ENCODE measurements at regions not wholly inside any gene's neighbourhood (a gene's known extent, or its start where the extent isn't known, plus 50 kb on each side); places are given as distances from the start of the nearest gene placed in this dataset.

DNA sequence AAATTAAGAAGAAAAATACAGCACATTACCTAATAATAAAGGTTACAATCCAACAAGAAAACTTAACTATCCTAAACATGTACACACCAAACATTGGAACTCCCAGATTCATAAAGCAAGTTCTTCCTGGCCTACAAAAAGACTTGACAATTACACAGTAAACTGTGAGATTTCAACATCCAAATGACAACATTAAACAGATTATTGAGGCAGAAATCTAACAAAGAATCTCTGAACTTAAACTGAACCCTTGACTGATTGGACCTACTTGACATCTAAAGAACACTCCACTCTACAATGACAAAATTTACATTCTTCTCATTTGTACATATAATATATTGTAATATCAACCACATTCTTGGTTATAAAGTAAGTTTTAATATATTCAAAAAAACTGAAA lies 1341.3 kb downstream of the LRFN5 start:
- no peak overlapping the region for H4K8ac ChIP-seq (ENCODE audit: low read length)
- no peak overlapping the region for H3K23ac ChIP-seq (ENCODE audit: low read length in 2 of 2)
- H2BK15ac ChIP-seq (ENCODE audit: low read depth, poor library complexity, severe bottlenecking), result no peak overlapping the region
- no peak overlapping the region for H3K9ac ChIP-seq (ENCODE audit: low read length)
- no peak overlapping the region for H3K14ac ChIP-seq (ENCODE audit: low read length in 2 of 2)
- H2BK5ac ChIP-seq (ENCODE audit: low read depth, low read length, poor library complexity, severe bottlenecking), result no peak overlapping the region
- no peak overlapping the region for H2BK120ac ChIP-seq (ENCODE audit: low read depth, low read length)
- no peak overlapping the region for H3K27ac ChIP-seq (ENCODE audit: low read length, poor library complexity, severe bottlenecking)
- no peak overlapping the region for H2AK5ac ChIP-seq (ENCODE audit: low read length, severe bottlenecking)
- H2BK12ac ChIP-seq (ENCODE audit: low read length in 2 of 2), result no peak overlapping the region
- DNase-seq, result no peak
- no peak overlapping the region for H3K4ac ChIP-seq (ENCODE audit: low read depth in 1 of 2, low read length in 2 of 2)
- H3K4me3 ChIP-seq (ENCODE audit: insufficient read depth in 1 of 2, low read depth in 1 of 2, low read length in 2 of 2), result no peak overlapping the region
- H3K36me3 ChIP-seq (ENCODE audit: control insufficient read depth in 1 of 2, insufficient read depth in 2 of 2, low read depth in 1 of 2, low read length in 2 of 2), result no peaks in the 10 kb centered on the region
- no peak overlapping the region for H4K91ac ChIP-seq (ENCODE audit: low read length)
- H2AFZ ChIP-seq (ENCODE audit: low read depth, low read length), result no peak overlapping the region
- no peak overlapping the region for H3K4me2 ChIP-seq (ENCODE audit: low read length, poor library complexity, severe bottlenecking)
- no peaks in the 10 kb centered on the region for H3K27me3 ChIP-seq (ENCODE audit: control insufficient read depth in 1 of 2, insufficient read depth in 1 of 2, low read length in 2 of 2)
- H3K9me3 ChIP-seq (ENCODE audit: control insufficient read depth, low read length), result no peaks in the 10 kb centered on the region
- H3K4me1 ChIP-seq (ENCODE audit: control insufficient read depth, insufficient read depth, low read depth, low read length), result no peaks in the 10 kb centered on the region
- no peak overlapping the region for H3K18ac ChIP-seq (ENCODE audit: low read depth in 1 of 2, low read length in 2 of 2)
- no peaks in the 10 kb centered on the region for H3K79me1 ChIP-seq (replicated peaks; ENCODE audit: low read length, poor library complexity, severe bottlenecking)

DNA sequence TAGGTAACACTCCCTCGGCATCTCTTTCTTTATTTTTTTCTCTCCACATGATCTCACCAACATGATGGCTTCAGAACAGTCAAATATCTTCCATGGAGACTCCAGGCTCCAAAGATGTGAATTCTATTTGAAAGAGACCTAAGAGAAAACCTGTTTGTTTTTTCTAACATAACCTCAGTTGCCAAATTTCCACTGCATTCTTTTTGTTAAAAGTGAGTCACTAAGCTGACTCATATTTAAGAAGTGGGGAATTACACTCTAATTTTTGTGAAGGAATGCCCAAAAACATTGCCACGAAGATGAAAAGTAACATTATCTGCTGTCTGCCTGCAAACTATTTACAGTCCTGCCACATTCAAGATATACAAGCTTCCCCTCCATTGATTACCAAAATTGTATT lies 1337.6 kb downstream of the LRFN5 start:
- Histone ChIP-seq H4K8ac (ENCODE audit: low read length) (no peak overlapping the region), H3K9me3 (ENCODE audit: control insufficient read depth, low read length) (no peaks in the 10 kb centered on the region), H2BK12ac (ENCODE audit: low read length in 2 of 2) (no peak overlapping the region), H3K27me3 (ENCODE audit: control insufficient read depth in 1 of 2, insufficient read depth in 1 of 2, low read length in 2 of 2) (no peaks in the 10 kb centered on the region), H3K9ac (ENCODE audit: low read length) (no peak overlapping the region), H2BK15ac (ENCODE audit: low read depth, poor library complexity, severe bottlenecking) (no peak overlapping the region), H4K91ac (ENCODE audit: low read length) (no peak overlapping the region), H3K4me1 (ENCODE audit: control insufficient read depth, insufficient read depth, low read depth, low read length) (no peaks in the 10 kb centered on the region), H3K27ac (ENCODE audit: low read length, poor library complexity, severe bottlenecking) (no peak overlapping the region), H2BK120ac (ENCODE audit: low read depth, low read length) (no peak overlapping the region), H3K79me1 (replicated peaks; ENCODE audit: low read length, poor library complexity, severe bottlenecking) (no peaks in the 10 kb centered on the region), H2AFZ (ENCODE audit: low read depth, low read length) (no peak overlapping the region), H2AK5ac (ENCODE audit: low read length, severe bottlenecking) (no peak overlapping the region), H2BK5ac (ENCODE audit: low read depth, low read length, poor library complexity, severe bottlenecking) (no peak overlapping the region), H3K36me3 (ENCODE audit: control insufficient read depth in 1 of 2, insufficient read depth in 2 of 2, low read depth in 1 of 2, low read length in 2 of 2) (no peaks in the 10 kb centered on the region), H3K23ac (ENCODE audit: low read length in 2 of 2) (no peak overlapping the region), H3K4me3 (ENCODE audit: insufficient read depth in 1 of 2, low read depth in 1 of 2, low read length in 2 of 2) (no peak overlapping the region), H3K14ac (ENCODE audit: low read length in 2 of 2) (no peak overlapping the region), H3K4ac (ENCODE audit: low read depth in 1 of 2, low read length in 2 of 2) (no peak overlapping the region), H3K4me2 (ENCODE audit: low read length, poor library complexity, severe bottlenecking) (no peak overlapping the region), H3K18ac (ENCODE audit: low read depth in 1 of 2, low read length in 2 of 2) (no peak overlapping the region)
- DNase-seq, result no peak
- WGBS, result 49% methylated on average over 2 of the region's 2 CpGs

DNA sequence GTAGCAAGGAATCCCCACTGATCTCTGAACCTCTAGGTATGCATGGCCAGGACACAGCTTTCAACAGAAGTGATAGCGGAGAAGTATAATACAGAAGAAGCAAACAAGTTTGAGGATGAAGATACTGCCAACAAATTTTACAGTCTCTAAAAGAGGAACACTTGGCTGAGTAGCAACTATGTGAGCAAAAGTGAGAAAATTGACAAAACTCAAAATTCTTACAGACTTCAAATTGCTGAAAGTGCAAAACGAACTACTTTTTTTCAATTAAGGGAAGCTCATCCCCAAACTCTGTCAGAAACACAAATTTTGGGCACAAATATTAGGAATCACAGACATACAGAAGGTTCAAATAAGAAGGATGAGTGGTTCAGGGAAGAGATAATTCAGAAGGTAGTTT lies 1324.6 kb downstream of the LRFN5 start:
- no peak overlapping the region for H3K18ac ChIP-seq (ENCODE audit: low read depth in 1 of 2, low read length in 2 of 2)
- no CpG with 5 or more reads among the region's 2 CpGs for WGBS

DNA sequence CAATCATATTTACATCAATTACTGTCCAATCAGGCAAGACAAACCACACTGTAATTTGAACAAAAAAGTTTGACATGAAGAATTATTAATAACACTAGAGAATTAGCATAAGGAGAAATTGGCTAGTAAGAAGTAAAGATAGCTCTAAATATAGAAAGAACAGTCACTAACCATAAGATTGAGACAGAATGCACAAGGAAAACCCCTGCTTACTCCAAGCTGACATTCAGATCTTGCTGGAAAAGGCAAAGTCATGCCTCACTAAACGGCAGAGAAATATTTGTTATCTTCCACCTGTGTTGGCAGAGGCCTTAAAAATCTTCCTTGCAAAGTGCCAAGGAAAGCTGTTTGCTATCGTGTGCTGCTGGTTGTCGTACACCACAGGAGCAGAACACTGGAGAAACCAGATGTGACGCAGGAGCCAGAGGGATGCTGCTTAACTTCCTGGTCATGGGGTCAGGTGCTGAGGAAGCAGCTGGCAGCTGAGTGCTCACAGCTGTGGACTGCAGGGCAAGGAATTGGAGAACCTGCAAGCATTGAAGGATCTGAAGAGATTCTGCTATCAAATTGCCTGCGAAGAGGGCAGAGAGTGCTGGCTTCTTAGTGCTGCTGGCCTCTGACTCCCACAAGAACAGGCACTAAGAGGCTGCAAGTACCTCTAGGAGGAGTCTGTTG lies 1323.3 kb downstream of the LRFN5 start:
- H2BK120ac ChIP-seq (ENCODE audit: low read depth, low read length), result no peak overlapping the region
- no peaks in the 10 kb centered on the region for H3K9me3 ChIP-seq (ENCODE audit: control insufficient read depth, low read length)
- no peak overlapping the region for H3K4me2 ChIP-seq (ENCODE audit: low read length, poor library complexity, severe bottlenecking)
- peaks cover 2% of the 10 kb centered on the region for H3K4me1 ChIP-seq (ENCODE audit: control insufficient read depth, insufficient read depth, low read depth, low read length)
- H3K27ac ChIP-seq (ENCODE audit: low read length, poor library complexity, severe bottlenecking), result no peak overlapping the region
- no peak overlapping the region for H2BK12ac ChIP-seq (ENCODE audit: low read length in 2 of 2)
- H3K79me1 ChIP-seq (replicated peaks; ENCODE audit: low read length, poor library complexity, severe bottlenecking), result no peaks in the 10 kb centered on the region
- no peak overlapping the region for H4K8ac ChIP-seq (ENCODE audit: low read length)
- H4K91ac ChIP-seq (ENCODE audit: low read length), result no peak overlapping the region
- H2BK15ac ChIP-seq (ENCODE audit: low read depth, poor library complexity, severe bottlenecking), result no peak overlapping the region
- H2AFZ ChIP-seq (ENCODE audit: low read depth, low read length), result peak overlapping the region; percentile 7
- no peak overlapping the region for H2AK5ac ChIP-seq (ENCODE audit: low read length, severe bottlenecking)
- no peak overlapping the region for H3K4me3 ChIP-seq (ENCODE audit: insufficient read depth in 1 of 2, low read depth in 1 of 2, low read length in 2 of 2)
- H3K23ac ChIP-seq (ENCODE audit: low read length in 2 of 2), result no peak overlapping the region
- H2BK5ac ChIP-seq (ENCODE audit: low read depth, low read length, poor library complexity, severe bottlenecking), result no peak overlapping the region
- 58% methylated on average over 5 of the region's 5 CpGs for WGBS
- H3K9ac ChIP-seq (ENCODE audit: low read length), result no peak overlapping the region
- no peaks in the 10 kb centered on the region for H3K27me3 ChIP-seq (ENCODE audit: control insufficient read depth in 1 of 2, insufficient read depth in 1 of 2, low read length in 2 of 2)
- H3K18ac ChIP-seq (ENCODE audit: low read depth in 1 of 2, low read length in 2 of 2), result peak overlapping the region in 1 of 2 experiments; percentile 37
- no peaks in the 10 kb centered on the region for H3K36me3 ChIP-seq (ENCODE audit: control insufficient read depth in 1 of 2, insufficient read depth in 2 of 2, low read depth in 1 of 2, low read length in 2 of 2)
- no peak overlapping the region for H3K4ac ChIP-seq (ENCODE audit: low read depth in 1 of 2, low read length in 2 of 2)
- H3K14ac ChIP-seq (ENCODE audit: low read length in 2 of 2), result no peak overlapping the region
- DNase-seq, result peak; percentile 69

More for the DNA sequence above, 1324.6 kb downstream of the LRFN5 start:
- Histone ChIP-seq H3K79me1 (replicated peaks; ENCODE audit: low read length, poor library complexity, severe bottlenecking) (no peaks in the 10 kb centered on the region), H3K4me2 (ENCODE audit: low read length, poor library complexity, severe bottlenecking) (no peak overlapping the region), H4K8ac (ENCODE audit: low read length) (no peak overlapping the region), H3K4me1 (ENCODE audit: control insufficient read depth, insufficient read depth, low read depth, low read length) (peaks cover 2% of the 10 kb centered on the region), H3K4ac (ENCODE audit: low read depth in 1 of 2, low read length in 2 of 2) (no peak overlapping the region), H2BK15ac (ENCODE audit: low read depth, poor library complexity, severe bottlenecking) (no peak overlapping the region), H4K91ac (ENCODE audit: low read length) (no peak overlapping the region), H3K14ac (ENCODE audit: low read length in 2 of 2) (no peak overlapping the region), H2BK12ac (ENCODE audit: low read length in 2 of 2) (no peak overlapping the region), H2AFZ (ENCODE audit: low read depth, low read length) (no peak overlapping the region), H3K9ac (ENCODE audit: low read length) (no peak overlapping the region), H3K9me3 (ENCODE audit: control insufficient read depth, low read length) (no peaks in the 10 kb centered on the region), H3K27ac (ENCODE audit: low read length, poor library complexity, severe bottlenecking) (no peak overlapping the region), H2BK120ac (ENCODE audit: low read depth, low read length) (no peak overlapping the region), H2AK5ac (ENCODE audit: low read length, severe bottlenecking) (no peak overlapping the region), H3K4me3 (ENCODE audit: insufficient read depth in 1 of 2, low read depth in 1 of 2, low read length in 2 of 2) (no peak overlapping the region), H2BK5ac (ENCODE audit: low read depth, low read length, poor library complexity, severe bottlenecking) (no peak overlapping the region), H3K23ac (ENCODE audit: low read length in 2 of 2) (no peak overlapping the region), H3K27me3 (ENCODE audit: control insufficient read depth in 1 of 2, insufficient read depth in 1 of 2, low read length in 2 of 2) (no peaks in the 10 kb centered on the region), H3K36me3 (ENCODE audit: control insufficient read depth in 1 of 2, insufficient read depth in 2 of 2, low read depth in 1 of 2, low read length in 2 of 2) (no peaks in the 10 kb centered on the region)
- DNase-seq, result no peak

All from mesenchymal stem cell (in vitro differentiated cells and primary cell).